NCI-H345 treated with DMSO at 0.1 percent for 48 hours (cell line): ENCODE measurements at regions not wholly inside any gene's neighbourhood (a gene's known extent, or its start where the extent isn't known, plus 50 kb on each side); places are given as distances from the start of the nearest gene placed in this dataset.
"Not testable (repeated sequence)": the region's sequence is repeated elsewhere in the genome, so short reads cannot be mapped to it uniquely, and the experiment has no call there.

Experiments used
- DNase-seq: peaks from one replicate; lab custom pipeline; 2025; ENCODE audit not compliant: unreplicated experiment; lab: John Stamatoyannopoulos, UW

DNA sequence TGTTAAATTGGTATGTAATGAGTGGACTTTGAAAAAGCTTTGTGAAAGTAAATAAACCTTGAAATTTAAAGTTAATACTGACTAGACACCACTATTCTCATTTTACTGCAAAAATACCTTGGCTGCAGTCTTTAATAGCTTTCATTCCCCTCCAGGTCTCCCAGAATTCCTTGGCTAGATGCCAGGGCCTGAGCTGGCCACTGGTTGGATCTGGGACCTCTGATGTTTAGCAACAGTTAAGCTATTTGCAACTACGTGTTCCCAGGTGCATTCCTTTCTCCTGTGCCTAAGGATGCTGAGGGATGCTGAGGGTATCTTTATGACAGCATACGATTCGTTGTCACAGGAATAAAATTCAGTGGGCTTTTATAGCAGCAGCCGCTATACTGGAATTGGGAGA is 938.7 kb downstream of the TTLL7 start:
- no peak for DNase-seq

- DNase-seq = no peak
Measured at GRCh38 chr1:83058327-83058726, 940.6 kb downstream of the TTLL7 start.

DNA sequence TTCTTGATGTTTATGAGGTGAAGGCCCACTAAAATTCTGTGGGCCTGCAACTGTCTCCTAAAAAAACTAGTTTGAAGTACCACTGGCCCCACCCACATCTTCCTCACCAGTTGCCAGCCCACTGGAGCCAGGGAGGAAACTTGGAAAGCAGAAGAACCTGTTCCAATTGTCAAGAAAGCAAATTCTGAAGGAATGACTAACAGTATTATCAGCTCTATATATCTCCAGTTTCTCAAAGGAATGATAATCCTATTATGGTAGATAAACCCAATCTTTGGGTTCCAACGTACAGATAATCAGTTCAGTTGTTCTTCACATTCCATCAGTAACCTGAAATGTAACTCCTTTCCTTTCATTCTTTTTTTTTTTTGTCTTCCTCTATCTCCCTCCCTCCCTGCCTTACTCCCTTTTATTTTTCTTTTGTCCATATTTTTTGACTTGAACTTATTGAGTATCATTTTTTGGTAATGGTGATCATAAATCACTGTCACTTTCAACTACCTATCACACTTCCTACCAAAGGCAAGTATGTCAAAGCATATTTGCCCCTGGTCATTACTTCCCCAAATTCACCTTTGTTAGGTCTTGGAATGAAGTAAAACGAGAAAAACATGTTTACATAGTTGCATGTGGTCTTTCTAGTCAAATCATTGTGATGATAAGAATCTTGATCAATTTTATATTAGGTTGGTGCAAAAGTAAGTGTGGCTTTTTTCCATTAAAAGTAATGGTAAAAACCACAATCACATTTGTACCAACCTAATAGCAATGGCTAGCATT is 943.4 kb downstream of the TTLL7 start:
- DNase-seq = no peak

DNA sequence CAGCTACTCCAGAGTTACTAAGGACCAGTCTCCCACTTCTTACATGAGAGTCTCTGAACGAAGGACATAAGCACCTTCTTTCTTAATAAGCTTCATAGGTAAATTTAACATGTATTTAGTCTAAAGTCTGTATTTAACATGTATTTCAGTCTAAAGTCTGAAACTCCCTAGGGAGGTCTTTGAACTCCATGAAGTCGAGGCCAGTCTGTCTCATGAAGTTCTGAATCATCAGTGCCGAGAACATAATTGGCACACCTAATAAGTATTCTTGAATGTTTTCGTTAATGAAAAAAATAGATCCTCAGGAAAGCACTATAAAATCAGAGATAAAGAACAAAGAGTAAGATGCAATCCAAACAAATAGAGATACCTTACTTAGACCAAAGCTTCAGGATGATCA is 945.5 kb downstream of the TTLL7 start:
- no peak for DNase-seq

GRCh38 chr1:83052865-83053264 is 946.1 kb downstream of the TTLL7 start:
- no peak for DNase-seq

- not testable (repeated sequence) for DNase-seq
Measured at GRCh38 chr1:83051053-83051452, 947.9 kb downstream of the TTLL7 start.

DNA sequence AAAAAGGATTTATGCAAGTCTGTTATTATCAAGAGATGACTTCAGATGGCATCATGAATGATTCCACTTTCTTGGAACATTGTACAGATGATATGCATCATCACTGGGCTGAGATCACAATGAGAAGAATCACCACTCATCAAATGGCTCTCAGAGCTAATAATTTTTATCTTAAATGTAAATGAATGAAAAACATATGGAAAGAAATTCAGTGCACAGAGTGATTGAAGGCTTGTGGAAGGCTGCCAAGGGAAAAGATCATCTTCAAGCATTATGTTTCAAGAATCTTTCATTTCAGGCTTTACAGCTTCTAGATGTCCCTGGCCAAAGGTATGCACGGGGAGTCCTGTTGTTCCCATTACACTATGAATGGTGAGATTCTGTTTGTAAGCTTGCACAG is 955.7 kb downstream of the TTLL7 start:
- no peak for DNase-seq

- DNase-seq = not testable (repeated sequence)
Measured at GRCh38 chr1:83039091-83039490, 959.8 kb downstream of the TTLL7 start.

- no peak for DNase-seq
Measured at GRCh38 chr1:83034851-83035250, 964.1 kb downstream of the TTLL7 start.

- no peak for DNase-seq
Measured at GRCh38 chr1:83033682-83034081, 965.2 kb downstream of the TTLL7 start.

DNA sequence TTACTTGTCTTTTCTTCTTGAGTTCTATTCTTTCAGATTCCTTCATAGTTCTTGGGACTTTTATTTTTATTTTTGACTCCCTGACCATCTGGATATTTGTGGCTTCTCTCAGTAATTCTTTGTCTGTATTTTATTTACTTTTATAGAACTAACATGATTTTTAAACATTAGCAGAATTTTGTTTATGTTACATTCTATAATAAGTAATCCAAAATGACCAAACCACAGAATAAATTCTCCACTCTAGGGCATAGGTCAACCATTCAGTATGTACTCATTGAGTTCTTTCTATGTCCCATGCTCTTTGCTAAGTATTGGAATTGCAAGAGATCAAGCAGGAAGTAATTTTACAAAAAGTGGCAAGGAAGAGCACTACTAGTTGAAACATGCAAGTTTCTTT is 969.0 kb downstream of the TTLL7 start:
- DNase-seq = no peak

GRCh38 chr1:83029050-83029449 is 969.9 kb downstream of the TTLL7 start:
- DNase-seq = no peak

DNA sequence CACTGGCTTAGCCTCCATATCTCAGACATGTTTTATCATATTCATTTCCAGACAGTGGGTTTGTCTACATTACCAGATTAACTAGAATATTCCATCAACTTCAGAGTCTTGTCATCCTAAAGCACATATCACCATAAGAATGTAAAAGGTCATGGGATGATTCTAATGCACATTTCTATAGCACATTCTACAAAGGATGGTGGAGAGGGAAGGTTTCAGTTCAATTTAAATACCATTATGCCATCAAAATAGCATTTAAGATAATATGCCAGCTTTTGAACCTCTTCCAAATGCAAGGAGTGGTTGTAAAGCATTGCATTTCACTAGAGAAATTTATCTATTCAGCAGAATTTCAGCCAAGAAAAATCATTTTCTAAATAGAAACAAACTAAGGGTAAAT is 970.5 kb downstream of the TTLL7 start:
- no peak for DNase-seq

DNA sequence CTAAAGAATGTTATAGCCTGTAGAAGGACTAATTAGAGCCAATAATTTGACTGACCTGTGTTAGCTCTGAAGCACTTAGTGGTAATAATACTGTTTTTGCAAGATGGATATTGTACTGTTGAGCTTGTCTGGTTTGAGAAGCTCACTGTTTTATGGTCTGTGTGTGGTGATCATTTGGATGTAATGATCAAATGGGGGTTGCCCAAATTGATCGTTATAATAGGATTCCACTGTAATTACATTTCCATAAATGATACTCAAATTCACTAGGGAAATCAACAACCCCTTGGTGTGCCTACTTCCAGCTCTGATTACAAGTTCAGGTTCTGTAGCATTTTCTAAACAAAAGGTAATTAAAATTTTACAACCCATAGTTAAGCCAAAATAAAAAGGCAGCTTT is 971.4 kb downstream of the TTLL7 start:
- DNase-seq = no peak

GRCh38 chr1:83026745-83027144 is 972.2 kb downstream of the TTLL7 start:
- DNase-seq = no peak

DNA sequence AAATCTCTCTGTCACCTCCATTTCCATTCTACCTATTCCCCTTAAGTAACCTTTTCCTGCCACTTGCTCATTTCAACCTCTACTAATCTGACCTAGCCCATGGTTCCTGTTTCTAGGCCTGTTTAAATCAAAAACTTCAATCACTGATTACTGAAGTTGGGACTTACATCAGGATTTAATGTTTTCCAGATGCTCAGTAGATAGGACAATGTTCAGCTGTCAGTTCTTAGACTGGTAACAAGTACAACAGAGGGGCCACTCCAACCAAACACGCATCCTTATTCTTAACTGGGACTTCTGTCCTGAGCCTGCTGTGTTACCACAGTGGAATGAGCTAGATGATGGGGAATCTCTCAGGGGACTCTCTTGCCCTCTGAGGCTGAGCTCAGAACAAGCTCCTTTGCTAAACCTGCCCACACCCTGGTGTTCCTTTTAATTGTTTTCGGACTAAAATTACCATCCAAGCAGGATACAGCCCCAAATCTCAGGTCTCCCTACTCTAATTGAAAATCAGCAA is 974.6 kb downstream of the TTLL7 start:
- no peak for DNase-seq

DNA sequence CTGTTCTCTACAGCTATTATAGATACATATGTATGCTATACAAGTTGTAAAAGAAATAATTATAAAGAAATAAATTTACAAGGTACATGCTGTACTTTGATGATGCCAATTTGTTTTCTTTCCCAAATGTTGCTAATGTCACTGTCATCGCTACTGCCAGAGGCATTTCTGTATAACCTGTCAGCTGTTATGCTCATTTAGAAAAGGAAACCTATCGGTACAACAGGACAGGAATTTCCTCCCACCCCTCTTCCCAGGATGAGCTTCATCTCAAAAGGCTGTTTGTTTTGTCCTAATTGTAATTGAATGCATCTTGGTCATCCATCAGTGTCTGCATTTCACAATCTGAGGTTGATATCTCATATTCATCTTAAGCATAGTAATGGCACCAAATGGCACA is 975.7 kb downstream of the TTLL7 start:
- no peak for DNase-seq

DNA sequence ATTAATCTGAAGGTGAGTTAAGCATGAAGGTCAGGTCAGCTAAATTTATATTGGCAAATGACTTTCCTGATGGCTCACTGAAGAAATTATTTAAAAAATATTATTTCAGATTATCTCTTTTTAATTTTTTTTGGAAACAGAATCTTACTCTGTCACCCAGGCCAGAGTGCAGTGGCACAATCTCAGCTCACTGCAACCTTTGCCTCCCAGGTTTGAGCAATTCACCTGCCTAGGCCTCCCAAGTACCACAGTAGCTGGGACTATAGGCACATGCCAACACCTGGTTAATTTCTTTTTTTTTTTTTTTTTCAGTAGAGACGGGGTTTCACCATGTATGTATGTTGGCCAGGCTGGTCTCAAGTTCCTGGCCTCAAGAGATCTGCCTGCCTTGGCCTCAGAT is 976.7 kb downstream of the TTLL7 start:
- no peak for DNase-seq

GRCh38 chr1:83017701-83018100 is 981.2 kb downstream of the TTLL7 start:
- DNase-seq = peak; percentile 19

DNA sequence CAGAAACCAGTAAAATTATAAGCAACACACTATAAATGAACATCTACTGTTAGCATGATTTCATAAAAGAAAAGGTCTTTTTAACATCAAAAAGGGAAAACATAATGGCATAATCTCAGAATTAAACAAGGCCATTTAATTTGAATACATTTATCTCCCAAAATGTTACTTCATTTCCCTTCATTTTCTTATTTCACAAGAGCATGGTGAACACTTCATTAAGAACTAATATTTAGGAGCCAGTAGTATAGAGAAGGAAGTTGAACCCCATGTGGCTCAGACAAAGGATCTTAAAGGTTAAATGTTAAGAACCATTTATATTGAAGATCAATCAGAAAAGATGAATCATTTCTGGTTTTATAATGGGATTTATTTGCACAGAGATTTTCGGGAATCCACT is 981.7 kb downstream of the TTLL7 start:
- no peak for DNase-seq

GRCh38 chr1:83016354-83016849 is 982.5 kb downstream of the TTLL7 start:
- no peak for DNase-seq

- DNase-seq = no peak
Measured at GRCh38 chr1:83015163-83015562, 983.8 kb downstream of the TTLL7 start.

GRCh38 chr1:83012950-83013349 is 986.0 kb downstream of the TTLL7 start:
- no peak for DNase-seq
